K562 (cell line): ENCODE measurements at regions not wholly inside any gene's neighbourhood (a gene's known extent, or its start where the extent isn't known, plus 50 kb on each side); places are given as distances from the start of the nearest gene placed in this dataset.

ENCODE experiments used
- CBX1 ChIP-seq: sonication (generic); IDR thresholded peaks from 2 replicates; pipeline ENCODE4 v1.6.1; 2016; ENCODE audit warnings: antibody characterized with exemption, low read depth, mild to moderate bottlenecking
- DACH1 ChIP-seq: fragments of 450-650 bp; IDR thresholded peaks from 2 replicates; pipeline ENCODE4 v1.6.1; 2018; ENCODE audit not compliant: partially characterized antibody
- DPF2 ChIP-seq: fragments of 450-650 bp; IDR thresholded peaks from 2 replicates; pipeline ENCODE4 v1.6.1; 2016
- ESRRA ChIP-seq: fragments of 450-650 bp; IDR thresholded peaks from 2 replicates; pipeline ENCODE4 v1.6.1; 2014; ENCODE audit warnings: low read depth, mild to moderate bottlenecking, moderate library complexity, borderline replicate concordance

DNA sequence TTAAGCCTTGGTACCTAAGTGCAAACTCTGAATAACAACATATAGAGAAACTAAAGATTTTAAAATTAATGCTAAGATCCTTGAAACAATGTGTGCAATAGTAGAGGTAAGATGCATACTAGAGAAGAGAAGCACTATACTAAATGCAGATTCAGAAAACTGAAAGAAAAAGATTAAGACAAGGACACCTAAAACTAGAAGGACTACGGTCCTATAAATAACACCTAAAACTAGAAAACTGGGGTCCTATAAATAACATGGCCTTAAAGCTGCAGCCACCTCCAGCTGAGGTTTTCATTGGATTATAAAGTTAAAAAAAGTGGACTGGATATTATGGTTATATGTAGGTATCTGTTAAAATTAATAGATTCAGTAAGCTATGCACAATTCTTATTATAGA is 320.9 kb downstream of the IPMK start:
- TF ChIP-seq CBX1 (no peak), DPF2 (no peak), ESRRA (no peak), DACH1 (no peak)
